SK-N-MC (cell line): ENCODE measurements at regions not wholly inside any gene's neighbourhood (a gene's known extent, or its start where the extent isn't known, plus 50 kb on each side); places are given as distances from the start of the nearest gene placed in this dataset.

Source experiments
- EZH2 ChIP-seq: fragments of 200-600 bp; sonication (generic); IDR thresholded peaks from one replicate; pipeline ENCODE4 v1.6.1; 2017; ENCODE audit warnings: antibody characterized with exemption
- POLR2AphosphoS5 ChIP-seq: IDR thresholded peaks from 2 replicates; pipeline ENCODE4 v1.6.1; 2012; ENCODE audit warnings: mild to moderate bottlenecking, low read depth, low read length, borderline replicate concordance

GRCh38 chr4:77438549-77438948 is 167.1 kb upstream of the CXCL13 start:
- TF ChIP-seq EZH2 (no peak), POLR2AphosphoS5 (no peak)
